ENCODE measurements at regions not wholly inside any gene's neighbourhood (a gene's known extent, or its start where the extent isn't known, plus 50 kb on each side); places are given as distances from the start of the nearest gene placed in this dataset.

GRCh38 chr1:207223162-207223561 lies 98.3 kb upstream of the CD55 start:
- TF ChIP-seq POLR2A (IDR thresholded peaks at IDR 0.05) (no peak), POLR2AphosphoS5 (IDR thresholded peaks at IDR 0.05) (no peak), CTCF (IDR thresholded peaks at IDR 0.05) (no peak)
- Histone ChIP-seq H3K27me3 (no peaks in the 10 kb centered on the region), H3K9me3 (no peaks in the 10 kb centered on the region), H3K4me1 (peaks cover 0 to 2% of the 10 kb centered on the region in 2 donors), H3K27ac (no peak overlapping the region), H3K36me3 (no peaks in the 10 kb centered on the region), H3K4me3 (no peak overlapping the region)
- intact Hi-C loops (cut with DNase I; ENCODE audit: low total_unique reads) = loop anchor here (5.0 kb wide), 1 partner anchor 1049 kb away; no protein-coding TSS in a partner anchor
- no peak for DNase-seq (ENCODE audit: low spot score in 2 of 2)

- no peak for DNase-seq (ENCODE audit: low spot score in 2 of 2)
These were observed 96.8 kb upstream of the CD55 start for GRCh38 chr1:207224666-207225065.

GRCh38 chr1:207227131-207227630 lies 94.3 kb upstream of the CD55 start:
- H3K9me3 ChIP-seq = no peaks in the 10 kb centered on the region
- H3K4me1 ChIP-seq = no peaks in the 10 kb centered on the region
- H3K27ac ChIP-seq = no peak overlapping the region
- TF ChIP-seq POLR2A (IDR thresholded peaks at IDR 0.05) = no peak
- no peak for TF ChIP-seq POLR2AphosphoS5 (IDR thresholded peaks at IDR 0.05)
- no peak for TF ChIP-seq CTCF (IDR thresholded peaks at IDR 0.05)
- no peaks in the 10 kb centered on the region for H3K27me3 ChIP-seq
- intact Hi-C loops (cut with DNase I; ENCODE audit: low total_unique reads) = no loop called here
- no peak for DNase-seq (ENCODE audit: low spot score in 2 of 2)
- H3K4me3 ChIP-seq = no peak overlapping the region
- H3K36me3 ChIP-seq = no peaks in the 10 kb centered on the region

More at GRCh38 chr1:207224666-207225065, 96.8 kb upstream of the CD55 start:
- Histone ChIP-seq H3K36me3 (no peaks in the 10 kb centered on the region), H3K4me3 (no peak overlapping the region), H3K4me1 (no peaks in the 10 kb centered on the region), H3K27ac (no peak overlapping the region), H3K27me3 (no peaks in the 10 kb centered on the region), H3K9me3 (no peaks in the 10 kb centered on the region)
- intact Hi-C loops (cut with DNase I; ENCODE audit: low total_unique reads) = loop anchor here (5.0 kb wide), 1 partner anchor 1048 kb away; no protein-coding TSS in a partner anchor
- TF ChIP-seq CTCF (IDR thresholded peaks at IDR 0.05) (no peak), POLR2AphosphoS5 (IDR thresholded peaks at IDR 0.05) (no peak), POLR2A (IDR thresholded peaks at IDR 0.05) (no peak)

- intact Hi-C loops (cut with DNase I; ENCODE audit: low total_unique reads) = no loop called here
- no peaks in the 10 kb centered on the region for H3K36me3 ChIP-seq
- TF ChIP-seq POLR2A (IDR thresholded peaks at IDR 0.05) (no peak), POLR2AphosphoS5 (IDR thresholded peaks at IDR 0.05) (no peak), CTCF (IDR thresholded peaks at IDR 0.05) (no peak)
- no peak overlapping the region for H3K27ac ChIP-seq
- no peaks in the 10 kb centered on the region for H3K9me3 ChIP-seq
- DNase-seq (ENCODE audit: low spot score in 2 of 2) = no peak
- no peaks in the 10 kb centered on the region for H3K27me3 ChIP-seq
- H3K4me1 ChIP-seq = no peaks in the 10 kb centered on the region
- H3K4me3 ChIP-seq = no peak overlapping the region
These were observed 92.5 kb upstream of the CD55 start for GRCh38 chr1:207228987-207229386.

GRCh38 chr1:207230441-207230840 lies 91.0 kb upstream of the CD55 start:
- H3K27me3 ChIP-seq = no peaks in the 10 kb centered on the region
- intact Hi-C loops (cut with DNase I; ENCODE audit: low total_unique reads) = no loop called here
- H3K4me3 ChIP-seq = no peak overlapping the region
- no peaks in the 10 kb centered on the region for H3K36me3 ChIP-seq
- no peaks in the 10 kb centered on the region for H3K4me1 ChIP-seq
- no peak for DNase-seq (ENCODE audit: low spot score in 2 of 2)
- TF ChIP-seq POLR2A (IDR thresholded peaks at IDR 0.05) = no peak
- no peak for TF ChIP-seq CTCF (IDR thresholded peaks at IDR 0.05)
- no peak for TF ChIP-seq POLR2AphosphoS5 (IDR thresholded peaks at IDR 0.05)
- no peak overlapping the region for H3K27ac ChIP-seq
- H3K9me3 ChIP-seq = no peaks in the 10 kb centered on the region

Data from breast epithelium (tissue), 4 donors.